UCSD-AML1 (cell line): ENCODE measurements at regions not wholly inside any gene's neighbourhood (a gene's known extent, or its start where the extent isn't known, plus 50 kb on each side); places are given as distances from the start of the nearest gene placed in this dataset.
"Not testable (repeated sequence)": the region's sequence is repeated elsewhere in the genome, so short reads cannot be mapped to it uniquely, and the experiment has no call there.

Experiments used
- DNase-seq: peaks from one replicate; lab custom pipeline; 2025; ENCODE audit not compliant: unreplicated experiment; lab: John Stamatoyannopoulos, UW

- no peak for DNase-seq
Observed at GRCh38 chr6:68031054-68031453, 604.0 kb upstream of the ADGRB3 start.

DNA sequence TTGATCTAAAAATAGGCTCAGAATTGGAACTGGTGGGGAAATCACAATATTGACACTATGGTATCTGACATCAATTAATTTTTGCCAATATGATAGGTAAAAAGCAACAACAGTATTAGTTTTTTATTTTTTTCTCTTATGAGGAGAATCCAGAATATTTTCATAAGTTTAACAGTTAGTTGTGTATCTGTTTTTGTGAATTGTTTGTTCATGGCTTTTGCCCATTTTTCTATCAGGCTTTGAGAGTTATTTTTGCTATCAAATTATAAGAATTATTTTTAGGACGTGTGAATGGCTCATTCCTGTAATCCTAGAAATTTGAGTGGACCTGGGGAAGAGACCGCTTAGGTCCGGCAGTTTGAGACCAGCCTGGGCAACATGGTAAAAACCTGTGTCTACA lies 608.6 kb upstream of the ADGRB3 start:
- DNase-seq = no peak

GRCh38 chr6:68025764-68026163 lies 609.3 kb upstream of the ADGRB3 start:
- DNase-seq = no peak

GRCh38 chr6:68024570-68025269 lies 610.4 kb upstream of the ADGRB3 start:
- no peak for DNase-seq

DNA sequence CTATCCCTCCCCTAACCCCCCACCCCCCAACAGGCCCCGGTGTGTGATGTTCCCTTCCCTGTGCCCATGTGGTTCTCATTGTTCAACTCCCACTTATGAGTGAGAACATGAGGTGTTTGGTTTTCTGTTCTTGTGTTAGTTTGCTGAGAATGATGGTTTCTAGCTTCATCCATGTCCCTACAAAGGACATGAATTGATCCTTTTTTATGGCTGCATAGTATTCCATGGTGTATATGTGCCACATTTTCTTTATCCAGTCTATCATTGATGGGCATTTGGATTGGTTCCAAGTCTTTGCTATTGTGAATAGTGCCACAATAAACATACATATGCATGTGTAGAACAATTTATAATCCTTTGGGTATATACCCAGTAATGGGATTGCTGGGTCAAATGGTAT lies 612.1 kb upstream of the ADGRB3 start:
- not testable (repeated sequence) for DNase-seq

DNA sequence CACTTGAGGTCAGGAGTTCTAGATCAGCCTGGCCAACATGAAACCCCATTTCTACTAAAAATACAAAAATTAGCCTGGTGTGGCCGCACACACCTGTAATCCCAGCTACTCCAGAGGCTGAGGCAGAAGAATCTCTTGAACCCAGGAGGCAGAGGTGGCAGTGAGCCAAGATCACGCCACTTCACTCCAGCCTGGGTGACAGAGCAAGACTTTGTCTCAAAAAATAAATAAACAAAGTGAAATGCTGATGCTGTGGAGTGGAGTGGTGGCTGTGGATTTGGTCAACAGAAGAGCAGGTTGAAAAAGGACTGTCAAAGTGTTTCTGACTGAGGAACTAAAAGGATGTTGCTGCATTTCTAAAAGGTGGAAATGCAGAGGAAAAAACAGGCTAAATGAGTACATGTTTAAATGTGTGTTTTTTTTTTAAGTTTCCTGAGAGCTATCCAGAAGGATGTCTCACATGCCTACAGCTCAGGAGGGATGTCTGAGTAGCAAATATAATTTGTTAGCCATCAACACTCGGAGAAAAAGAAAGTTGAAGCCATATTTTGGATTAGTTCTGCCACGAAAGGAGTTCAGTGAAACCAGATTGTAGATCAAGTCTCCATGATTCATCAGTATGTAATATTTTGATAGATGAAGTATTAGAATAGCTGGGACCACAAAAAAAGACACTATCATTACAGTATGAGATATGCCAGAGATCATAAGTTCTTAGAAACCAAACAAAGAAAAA lies 621.1 kb upstream of the ADGRB3 start:
- DNase-seq = no peak

DNA sequence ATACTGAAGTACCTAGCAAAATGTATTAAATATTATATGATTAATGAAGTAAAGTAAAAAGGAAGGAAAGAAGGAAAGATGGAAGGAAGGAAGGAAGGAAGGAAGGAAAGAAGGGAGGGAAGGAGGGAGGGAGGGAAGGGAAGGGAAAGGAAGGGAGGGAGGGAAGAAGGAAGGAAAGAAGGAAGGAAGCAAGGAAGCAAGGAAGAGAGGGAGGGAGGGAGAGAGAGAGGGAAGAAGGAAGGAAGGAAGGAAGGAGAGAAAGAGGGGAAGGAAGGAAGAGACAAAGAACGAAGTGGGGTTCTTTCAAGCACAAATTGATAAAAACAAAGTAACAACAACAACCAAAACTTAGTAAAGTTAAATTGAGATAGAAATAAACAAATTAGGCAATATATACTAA lies 622.3 kb upstream of the ADGRB3 start:
- DNase-seq = no peak

DNA sequence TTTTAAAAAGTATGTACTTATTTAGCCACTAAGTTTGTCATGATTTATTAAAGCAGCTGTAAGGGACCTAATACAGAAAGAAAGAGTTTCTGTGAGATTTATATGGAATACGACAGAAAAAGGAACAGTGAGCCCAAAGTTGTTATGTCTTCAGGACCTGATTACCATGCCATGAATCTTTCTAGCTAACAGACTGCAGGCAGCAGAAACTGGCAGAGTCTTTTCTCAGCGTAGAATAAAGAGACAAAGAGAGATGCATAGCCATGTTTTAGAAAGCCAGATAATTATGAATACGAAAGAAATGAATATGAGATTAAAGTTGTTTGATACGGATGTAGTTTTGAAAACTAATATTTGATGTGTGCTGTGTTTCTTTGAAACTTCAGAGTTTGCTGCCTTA lies 624.1 kb upstream of the ADGRB3 start:
- no peak for DNase-seq

- DNase-seq = no peak
Observed at GRCh38 chr6:68008445-68008844, 626.6 kb upstream of the ADGRB3 start.

DNA sequence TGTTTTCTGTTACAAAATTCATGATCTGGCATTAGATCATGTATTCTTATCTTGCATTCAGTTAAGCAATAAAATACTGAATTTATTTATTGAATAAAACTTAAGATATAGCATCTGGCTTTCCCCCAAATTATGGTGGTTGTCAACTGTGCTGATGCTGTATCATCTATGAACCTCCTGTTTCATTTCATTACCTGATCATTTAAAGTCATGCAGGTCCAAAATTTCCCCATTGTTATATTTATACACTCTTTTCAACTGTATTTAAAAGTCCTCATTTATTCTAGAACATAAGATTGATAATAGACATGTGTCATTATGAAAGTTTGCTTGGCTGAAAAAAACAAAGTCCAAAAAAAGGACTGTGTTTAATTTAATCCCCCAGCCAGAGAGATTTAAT lies 627.4 kb upstream of the ADGRB3 start:
- no peak for DNase-seq

GRCh38 chr6:67986694-67987232 lies 648.3 kb upstream of the ADGRB3 start:
- DNase-seq = no peak

DNA sequence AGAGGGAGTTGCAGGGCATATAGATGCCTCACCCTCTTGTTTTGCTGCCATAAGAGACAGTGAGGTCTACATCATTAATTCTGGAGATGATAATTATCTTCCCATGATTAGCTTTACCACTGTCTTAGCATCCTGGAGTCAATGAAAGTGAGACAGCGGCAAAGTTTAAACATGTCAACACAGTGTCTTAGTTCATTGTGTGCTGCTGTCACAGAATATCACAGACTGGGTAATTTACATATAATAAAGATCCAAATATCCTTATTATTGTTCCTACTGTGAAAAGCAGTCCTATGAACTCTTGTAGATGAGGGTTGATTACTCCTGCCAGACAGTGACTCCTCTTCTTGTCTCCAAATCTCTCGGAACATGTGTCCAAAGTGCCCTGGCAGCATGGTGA lies 658.6 kb upstream of the ADGRB3 start:
- no peak for DNase-seq

- no peak for DNase-seq
Observed at GRCh38 chr6:67974931-67975330, 660.2 kb upstream of the ADGRB3 start.

DNA sequence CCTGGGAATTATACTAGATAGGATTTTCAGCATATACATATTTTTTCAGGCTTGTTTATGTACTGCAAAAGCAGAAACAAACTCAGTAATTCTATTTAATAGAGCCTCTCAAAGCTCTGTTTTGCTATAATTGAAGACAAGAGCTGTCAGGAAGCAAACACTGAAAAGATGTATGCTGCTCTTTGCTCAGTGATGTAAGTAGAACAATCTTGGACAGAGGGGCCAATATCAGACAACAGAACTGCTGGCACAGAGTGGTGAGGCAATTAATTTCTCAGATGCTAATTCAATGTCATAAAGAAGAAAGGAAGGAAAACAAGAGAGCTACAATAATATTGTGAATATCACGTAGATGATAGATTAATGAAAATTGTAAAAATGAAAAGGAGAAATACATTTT lies 663.3 kb upstream of the ADGRB3 start:
- DNase-seq = no peak

DNA sequence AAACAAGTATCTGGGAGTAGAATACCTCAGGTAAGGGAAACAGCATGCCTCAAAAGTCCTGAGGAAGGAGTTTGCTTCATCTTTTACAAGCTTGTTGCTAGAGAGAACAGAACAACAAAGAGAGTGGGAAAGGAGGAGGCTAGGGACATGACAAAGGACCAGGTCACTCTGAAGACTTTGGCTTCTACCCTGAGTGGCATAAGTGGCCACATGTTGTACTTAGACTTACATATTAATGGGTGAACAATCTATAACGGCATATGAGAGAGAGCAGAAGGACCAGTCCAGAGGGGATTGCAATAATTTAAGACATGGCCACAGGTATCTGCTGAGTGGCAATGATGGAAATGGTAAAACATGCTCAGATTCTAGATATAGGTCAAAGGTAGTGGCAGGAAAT lies 668.3 kb upstream of the ADGRB3 start:
- no peak for DNase-seq

DNA sequence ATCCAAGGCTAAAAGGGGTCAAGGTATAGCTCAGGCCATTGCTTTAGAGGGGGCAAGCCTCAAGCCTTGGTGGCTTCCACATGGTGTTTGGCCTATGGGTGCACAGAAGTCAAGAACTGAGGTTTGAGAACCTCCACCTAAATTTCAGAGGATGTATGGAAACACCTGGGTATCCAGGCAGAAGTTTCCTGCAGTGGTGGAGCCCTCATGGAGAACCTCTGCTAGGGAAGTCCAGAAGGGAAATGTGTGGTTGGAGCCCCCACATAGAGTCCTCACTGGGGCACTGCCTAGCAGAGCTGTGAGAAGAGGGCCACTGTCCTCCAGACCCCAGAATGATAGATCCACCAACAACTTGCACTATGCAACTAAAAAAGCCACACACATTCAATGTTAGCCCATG lies 678.7 kb upstream of the ADGRB3 start:
- DNase-seq = no peak

DNA sequence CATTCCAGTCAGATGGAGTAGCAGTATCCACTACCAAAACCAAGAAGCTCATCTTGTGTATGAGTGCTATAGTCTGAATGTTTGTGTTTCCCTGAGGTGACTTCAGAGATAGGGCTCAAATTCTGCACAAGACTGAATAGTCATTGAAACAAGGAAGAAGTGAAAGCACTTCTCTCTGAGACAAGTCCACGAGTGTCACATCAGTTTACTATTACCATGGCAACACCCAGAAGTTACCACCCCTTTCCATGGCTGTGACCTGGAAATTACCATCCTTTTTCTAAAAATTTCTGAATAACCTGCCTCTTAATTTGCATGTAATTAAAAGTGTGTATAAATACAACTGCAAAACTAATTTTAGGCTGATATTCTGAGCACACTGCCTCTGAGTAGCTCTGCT lies 682.1 kb upstream of the ADGRB3 start:
- no peak for DNase-seq

- no peak for DNase-seq
Observed at GRCh38 chr6:67952121-67952520, 683.0 kb upstream of the ADGRB3 start.

GRCh38 chr6:67947762-67948161 lies 687.3 kb upstream of the ADGRB3 start:
- not testable (repeated sequence) for DNase-seq

DNA sequence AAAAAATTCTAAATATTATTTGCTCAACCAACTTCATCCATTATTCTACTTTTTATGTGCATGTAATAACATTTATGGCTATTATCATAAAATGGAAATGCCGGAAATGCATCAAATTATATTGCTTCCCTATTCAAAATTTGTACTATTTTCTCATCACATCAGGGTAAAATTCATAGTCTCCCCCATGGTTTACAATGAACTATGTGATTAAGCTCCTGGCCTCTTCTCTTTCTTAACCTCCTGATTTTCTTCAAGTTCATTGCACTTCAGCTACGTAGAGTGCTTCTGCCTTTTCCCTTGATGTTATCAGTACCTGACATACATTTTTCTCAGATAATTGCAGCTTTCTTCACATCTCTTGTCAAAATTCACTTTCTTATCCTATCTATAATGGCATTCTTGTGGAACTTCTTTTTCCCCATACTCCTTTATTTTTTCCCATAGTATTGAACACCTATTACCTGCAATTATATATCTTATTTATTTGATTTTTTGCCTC lies 699.1 kb upstream of the ADGRB3 start:
- DNase-seq = no peak

- peak; percentile 5 for DNase-seq
Observed at GRCh38 chr6:67933278-67933677, 701.8 kb upstream of the ADGRB3 start.

DNA sequence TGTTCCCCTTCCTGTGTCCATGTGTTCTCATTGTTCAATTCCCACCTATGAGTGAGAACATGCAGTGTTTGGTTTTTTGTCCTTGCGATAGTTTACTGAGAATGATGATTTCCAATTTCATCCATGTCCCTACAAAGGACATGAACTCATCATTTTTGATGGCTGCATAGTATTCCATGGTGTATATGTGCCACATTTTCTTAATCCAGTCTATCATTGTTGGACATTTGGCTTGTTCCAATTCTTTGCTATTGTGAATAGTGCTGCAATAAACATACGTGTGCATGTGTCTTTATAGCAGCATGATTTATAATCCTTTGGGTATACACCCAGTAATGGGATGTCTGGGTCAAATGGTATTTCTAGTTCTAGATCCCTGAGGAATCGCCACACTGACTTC lies 712.5 kb upstream of the ADGRB3 start:
- DNase-seq = not testable (repeated sequence)
